ENCODE measurements at regions not wholly inside any gene's neighbourhood (a gene's known extent, or its start where the extent isn't known, plus 50 kb on each side); places are given as distances from the start of the nearest gene placed in this dataset.

DNA sequence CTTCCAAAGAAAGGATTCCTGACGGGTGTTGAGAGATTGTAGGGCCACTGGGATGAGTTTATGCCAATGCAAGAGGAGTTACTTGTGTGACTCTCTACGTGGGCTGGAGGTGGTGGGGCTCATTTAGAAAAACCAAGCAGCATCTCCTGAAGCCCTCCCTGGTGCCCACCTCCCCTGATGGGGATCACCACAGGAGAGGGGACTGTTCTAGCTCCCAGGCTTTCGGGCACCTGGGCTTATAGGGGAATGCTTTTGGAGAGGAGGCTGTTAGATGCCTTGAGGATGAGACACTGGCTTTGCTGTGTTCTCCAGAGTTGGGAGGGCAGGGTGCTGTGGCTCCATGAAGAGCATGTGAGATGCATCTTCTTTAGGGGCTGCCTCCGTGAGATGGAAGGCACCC is 65.0 kb downstream of the IRX1 start:
- TF ChIP-seq, protein P1, sequence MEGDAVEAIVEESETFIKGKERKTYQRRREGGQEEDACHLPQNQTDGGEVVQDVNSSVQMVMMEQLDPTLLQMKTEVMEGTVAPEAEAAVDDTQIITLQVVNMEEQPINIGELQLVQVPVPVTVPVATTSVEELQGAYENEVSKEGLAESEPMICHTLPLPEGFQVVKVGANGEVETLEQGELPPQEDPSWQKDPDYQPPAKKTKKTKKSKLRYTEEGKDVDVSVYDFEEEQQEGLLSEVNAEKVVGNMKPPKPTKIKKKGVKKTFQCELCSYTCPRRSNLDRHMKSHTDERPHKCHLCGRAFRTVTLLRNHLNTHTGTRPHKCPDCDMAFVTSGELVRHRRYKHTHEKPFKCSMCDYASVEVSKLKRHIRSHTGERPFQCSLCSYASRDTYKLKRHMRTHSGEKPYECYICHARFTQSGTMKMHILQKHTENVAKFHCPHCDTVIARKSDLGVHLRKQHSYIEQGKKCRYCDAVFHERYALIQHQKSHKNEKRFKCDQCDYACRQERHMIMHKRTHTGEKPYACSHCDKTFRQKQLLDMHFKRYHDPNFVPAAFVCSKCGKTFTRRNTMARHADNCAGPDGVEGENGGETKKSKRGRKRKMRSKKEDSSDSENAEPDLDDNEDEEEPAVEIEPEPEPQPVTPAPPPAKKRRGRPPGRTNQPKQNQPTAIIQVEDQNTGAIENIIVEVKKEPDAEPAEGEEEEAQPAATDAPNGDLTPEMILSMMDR (IDR thresholded peaks at IDR 0.05) = no peak
- TF ChIP-seq POLR2A (IDR thresholded peaks at IDR 0.05) (no peak), POLR2AphosphoS5 (IDR thresholded peaks at IDR 0.05) (no peak)
